Cardiac fibroblast (primary cell): ENCODE measurements at regions not wholly inside any gene's neighbourhood (a gene's known extent, or its start where the extent isn't known, plus 50 kb on each side); places are given as distances from the start of the nearest gene placed in this dataset.
A peak's percentile ranks its signal among the peaks of the same experiment; 100 is the strongest.

ENCODE experiments used
- DNase-seq, 2 donors: peaks; one replicate each; pipeline versions ENCODE4 v3.0.0 to v3.0.0-alpha.2; 2010; ENCODE audit warnings: low read depth in 2 of 2
- H3K4me3 ChIP-seq, 2 donors: replicated peaks in 1 of 2; 1 replicate in 1 of 2; 2 replicates in 1 of 2; pipeline ENCODE4 v1.5.1; 2011; ENCODE audit warnings: low read depth in 2 of 2, low read length in 2 of 2, mild to moderate bottlenecking in 2 of 2, moderate library complexity in 1 of 2
- CTCF ChIP-seq: IDR thresholded peaks from one replicate; pipeline ENCODE4 v1.5.1; 2011; ENCODE audit warnings: low read depth, mild to moderate bottlenecking, low read length, inconsistent platforms

DNA sequence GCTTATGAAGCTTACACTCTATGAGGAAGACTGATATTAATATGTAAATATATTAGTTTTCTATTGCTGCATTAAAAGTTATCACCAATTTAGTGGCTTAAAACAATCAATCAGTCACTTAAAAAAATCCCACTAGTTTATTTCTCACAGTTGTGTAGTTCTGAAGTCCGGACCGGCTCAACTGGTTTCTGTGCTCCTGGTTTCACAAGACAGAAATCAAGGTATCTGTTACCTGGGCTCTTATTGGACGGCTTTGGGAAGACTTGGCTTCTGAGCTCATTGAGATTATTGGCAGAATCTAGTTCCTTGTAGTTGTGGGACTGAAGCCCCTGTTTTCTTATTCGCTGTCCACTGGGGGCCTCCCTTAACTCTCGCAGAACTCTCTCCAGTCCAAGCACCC, 343.0 kb downstream of the RAB38 start:
- H3K4me3 ChIP-seq, result no peak overlapping the region
- no peak for DNase-seq
- no peak for TF ChIP-seq CTCF

DNA sequence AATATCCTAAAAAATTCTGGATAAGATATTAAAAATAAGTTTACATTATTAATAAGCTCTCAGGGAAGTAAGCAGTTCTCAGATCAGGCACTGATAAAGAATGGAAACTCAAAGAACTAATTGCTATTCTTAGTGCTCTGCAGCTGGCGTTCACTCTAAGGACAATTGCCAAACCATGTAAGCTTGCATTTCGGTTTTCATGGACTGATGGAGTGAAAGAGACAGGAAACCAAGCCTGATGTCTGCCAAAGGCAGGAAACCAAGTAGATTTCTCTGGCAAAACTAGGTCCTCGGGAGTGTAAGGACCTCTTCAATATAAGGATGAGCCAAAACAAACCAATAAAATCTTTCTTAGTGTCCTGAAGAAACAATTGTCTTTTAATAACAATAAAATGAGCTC, 355.2 kb downstream of the RAB38 start:
- no peak for TF ChIP-seq CTCF
- DNase-seq, result no peak
- no peak overlapping the region for H3K4me3 ChIP-seq

- no peak overlapping the region for H3K4me3 ChIP-seq
- DNase-seq, result peak in 1 of 2 donors; percentile 2
- TF ChIP-seq CTCF, result no peak
Measured at GRCh38 chr11:87819151-87819550, 356.1 kb downstream of the RAB38 start.

DNA sequence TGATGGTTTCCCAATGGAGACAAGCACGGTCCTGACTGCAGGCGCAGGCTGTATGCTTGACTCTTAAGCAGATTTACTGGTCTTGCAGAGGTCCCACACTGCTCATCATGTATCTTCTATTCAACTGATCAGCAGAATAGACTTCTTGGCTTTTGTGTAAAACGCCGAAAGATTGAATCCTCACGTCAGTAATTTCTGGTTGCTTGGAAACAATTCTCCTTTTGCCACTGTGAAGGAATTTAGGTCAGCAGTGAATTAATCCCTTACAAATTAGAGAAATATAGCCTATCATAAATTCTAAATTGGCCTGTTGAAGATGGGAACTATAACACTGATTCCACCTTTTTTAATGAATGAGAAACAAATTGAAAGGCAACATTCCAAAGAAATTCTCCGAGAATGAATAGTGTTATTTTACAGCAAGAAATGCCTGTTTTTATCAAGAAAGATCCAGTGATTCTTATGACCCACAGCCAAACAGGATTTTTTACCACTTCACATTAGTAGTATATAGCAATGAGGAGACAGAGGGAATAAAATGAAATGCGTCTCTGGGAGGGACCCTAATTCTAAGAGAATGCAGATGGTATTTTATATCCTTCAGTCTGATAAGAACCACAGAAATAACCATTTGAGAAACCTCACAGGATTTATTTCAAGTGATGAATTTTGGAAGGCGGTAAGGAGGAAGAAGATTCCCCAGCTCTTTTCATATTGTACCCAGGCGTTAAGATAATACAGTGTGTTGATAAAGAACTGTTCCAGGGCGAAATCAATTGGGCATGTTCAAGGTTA, 362.5 kb downstream of the RAB38 start:
- no peak overlapping the region for H3K4me3 ChIP-seq
- DNase-seq, result no peak
- no peak for TF ChIP-seq CTCF

- H3K4me3 ChIP-seq, result no peak overlapping the region
- no peak for DNase-seq
- no peak for TF ChIP-seq CTCF
Measured at GRCh38 chr11:87810486-87810885, 364.8 kb downstream of the RAB38 start.

- no peak for DNase-seq
- no peak overlapping the region for H3K4me3 ChIP-seq
- TF ChIP-seq CTCF, result no peak
Measured at GRCh38 chr11:87809256-87809655, 366.0 kb downstream of the RAB38 start.

DNA sequence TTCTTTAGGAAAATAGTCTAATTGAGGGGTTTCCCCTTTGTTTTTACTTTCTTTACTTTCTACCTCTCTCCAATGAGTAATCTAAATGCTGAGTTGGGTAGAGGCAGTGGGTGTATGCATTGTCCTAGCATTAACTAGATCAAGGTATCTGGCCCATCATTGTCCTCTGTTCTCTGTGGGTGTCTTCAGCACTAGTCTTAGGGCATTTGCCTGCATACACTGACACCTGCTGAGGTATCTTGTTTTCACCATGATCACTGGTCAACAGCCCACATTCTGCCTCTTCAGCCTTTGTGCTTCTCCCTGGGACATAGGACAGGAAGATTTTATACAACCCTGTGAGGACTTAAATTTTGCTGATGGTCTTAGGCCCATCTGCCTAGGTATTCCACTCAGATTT, 371.1 kb downstream of the RAB38 start:
- no peak for DNase-seq
- no peak for TF ChIP-seq CTCF
- H3K4me3 ChIP-seq, result no peak overlapping the region
